ENCODE measurements at regions not wholly inside any gene's neighbourhood (a gene's known extent, or its start where the extent isn't known, plus 50 kb on each side); places are given as distances from the start of the nearest gene placed in this dataset.

- TF ChIP-seq AFF4 (CRISPR knock-in tag; IDR thresholded peaks at IDR 0.05; ENCODE audit: borderline replicate concordance): no peak
- TF ChIP-seq TEAD4 (CRISPR knock-in tag; IDR thresholded peaks at IDR 0.05): no peak
- no peak for TF ChIP-seq SP1 (CRISPR knock-in tag; conservative IDR thresholded peaks at IDR 0.05)
- no peak for TF ChIP-seq SMAD3 (CRISPR knock-in tag; IDR thresholded peaks at IDR 0.05; ENCODE audit: borderline replicate concordance)
- TF ChIP-seq NFE2L1 (CRISPR knock-in tag; IDR thresholded peaks at IDR 0.05): no peak
- no peak for TF ChIP-seq ZNF532 (CRISPR knock-in tag; IDR thresholded peaks at IDR 0.05; ENCODE audit: borderline replicate concordance)
- no peak for TF ChIP-seq ZNF396 (CRISPR knock-in tag; IDR thresholded peaks at IDR 0.05; ENCODE audit: borderline replicate concordance)
- no peak for TF ChIP-seq PRDM15 (CRISPR knock-in tag; IDR thresholded peaks at IDR 0.05)
Observed at GRCh38 chr12:111209811-111210210, 159.1 kb downstream of the PHETA1 start (continued).

GRCh38 chr12:111207761-111208160 lies 161.1 kb downstream of the PHETA1 start:
- POLR2A ChIA-PET: interaction anchor here (0.6 kb wide), 1 partner anchor 32 kb away, joined by 3 read pairs; no protein-coding TSS in a partner anchor
- H3K4me3 Mint-ChIP-seq: no peak overlapping the region
- CTCF ChIA-PET: interaction anchor here (1.4 kb wide), 1 partner anchor 91 kb away, joined by 3 read pairs; no protein-coding TSS in a partner anchor
- TF ChIP-seq OVOL2 (CRISPR knock-in tag; IDR thresholded peaks at IDR 0.05; ENCODE audit: borderline replicate concordance) (no peak), ATF3 (CRISPR knock-in tag; conservative IDR thresholded peaks at IDR 0.05) (no peak), ZNF512 (CRISPR knock-in tag; IDR thresholded peaks at IDR 0.05; ENCODE audit: borderline replicate concordance) (no peak), HMGA2 (CRISPR knock-in tag; IDR thresholded peaks at IDR 0.05) (no peak), FOXP4 (CRISPR knock-in tag; IDR thresholded peaks at IDR 0.05) (no peak), ATF2 (CRISPR knock-in tag; IDR thresholded peaks at IDR 0.05; ENCODE audit: borderline replicate concordance, low read depth) (no peak), FOXP1 (CRISPR knock-in tag; IDR thresholded peaks at IDR 0.05; ENCODE audit: borderline replicate concordance) (no peak), E2F1 (CRISPR knock-in tag; IDR thresholded peaks at IDR 0.05) (no peak)

More at GRCh38 chr12:111207761-111208160, 161.1 kb downstream of the PHETA1 start:
- Mint-ChIP-seq H3K9me3 (no peaks in the 10 kb centered on the region), H3K36me3 (no peaks in the 10 kb centered on the region), H3K4me1 (no peaks in the 10 kb centered on the region), H3K27ac (no peak overlapping the region), H3K27me3 (ENCODE audit: low read depth) (no peaks in the 10 kb centered on the region)
- no peak for DNase-seq (ENCODE audit: low spot score)
- no peak for ATAC-seq
